22Rv1 (cell line): ENCODE measurements at regions not wholly inside any gene's neighbourhood (a gene's known extent, or its start where the extent isn't known, plus 50 kb on each side); places are given as distances from the start of the nearest gene placed in this dataset.

Source experiments
- CTCF ChIP-seq: fragments of 450-650 bp; IDR thresholded peaks from 2 replicates; pipeline ENCODE4 v1.5.1; 2017; ENCODE audit warnings: mild to moderate bottlenecking
- ZFX ChIP-seq: fragments of 450-650 bp; IDR thresholded peaks from 2 replicates; pipeline ENCODE4 v1.6.1; 2017; ENCODE audit warnings: antibody characterized with exemption, borderline replicate concordance

DNA sequence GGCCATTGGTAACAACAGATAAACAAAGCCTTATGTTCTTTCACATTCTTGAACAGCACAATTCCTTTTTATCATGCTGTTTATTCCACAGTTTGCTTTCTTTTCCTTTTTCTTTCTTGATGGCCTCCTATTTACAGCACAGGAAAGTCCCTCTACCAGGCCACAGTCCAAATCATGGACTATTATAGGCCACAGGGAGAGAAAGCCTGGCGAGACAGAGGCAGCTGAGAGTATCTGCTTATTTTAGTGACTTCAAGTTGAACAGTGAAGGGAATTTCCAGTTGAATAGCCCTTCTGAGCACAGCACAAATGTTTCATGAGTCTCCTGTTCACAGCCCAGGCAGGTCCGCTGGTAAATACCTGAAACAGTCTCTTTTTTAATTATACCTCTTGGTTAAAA, 263.7 kb upstream of the ARID1B start:
- no peak for TF ChIP-seq CTCF
- TF ChIP-seq ZFX, result no peak
